Stomach (tissue), 4 donors: ENCODE measurements at regions not wholly inside any gene's neighbourhood (a gene's known extent, or its start where the extent isn't known, plus 50 kb on each side); places are given as distances from the start of the nearest gene placed in this dataset.

ENCODE experiments used
- CTCF ChIP-seq, 7 experiments: fragments of 450-650 bp in 4 of 7; fragments of 200-600 bp in 3 of 7; sonication (generic) in 3 of 7; IDR thresholded peaks; one replicate each; pipeline ENCODE4 v1.5.1; 2016 to 2019; ENCODE audit warnings: antibody characterized with exemption in 7 of 7, control low read depth in 2 of 7, mild to moderate bottlenecking in 1 of 7
- EP300 ChIP-seq: sonication (generic); formaldehyde crosslinking; IDR thresholded peaks from one replicate; pipeline ENCODE4 v1.6.1; 2017; ENCODE audit warnings: antibody characterized with exemption
- POLR2A ChIP-seq, 4 donors: fragments of 450-650 bp; IDR thresholded peaks; one replicate each; pipeline ENCODE4 v1.6.1; 2016; ENCODE audit warnings: antibody characterized with exemption in 4 of 4, control low read depth in 2 of 4, mild to moderate bottlenecking in 1 of 4, moderate library complexity in 1 of 4
- POLR2AphosphoS5 ChIP-seq, 3 donors: sonication (generic); formaldehyde crosslinking; IDR thresholded peaks; one replicate each; pipeline ENCODE4 v1.6.1; 2016; ENCODE audit warnings: antibody characterized with exemption in 3 of 3

GRCh38 chr1:29621826-29622435, 385.6 kb downstream of the PTPRU start:
- TF ChIP-seq CTCF (IDR thresholded peaks at IDR 0.05) (no peak), POLR2AphosphoS5 (IDR thresholded peaks at IDR 0.05) (no peak), POLR2A (IDR thresholded peaks at IDR 0.05) (no peak), EP300 (no peak)
